ENCODE measurements at regions not wholly inside any gene's neighbourhood (a gene's known extent, or its start where the extent isn't known, plus 50 kb on each side); places are given as distances from the start of the nearest gene placed in this dataset.

- dilution Hi-C loops (cut with MboI; ENCODE audit: extremely low pct_ligation_motif_present, low sequenced_read_pairs), result no loop called here
- Histone ChIP-seq H3K9me1 (ENCODE audit: control insufficient read depth, extremely low read depth, insufficient read depth, low read length) (no peaks in the 10 kb centered on the region), H3K27ac (ENCODE audit: control insufficient read depth, insufficient read depth, low read length) (no peak overlapping the region), H3K4me1 (ENCODE audit: control insufficient read depth, extremely low read depth, insufficient read depth, low read length) (no peaks in the 10 kb centered on the region), H3K27me3 (ENCODE audit: control insufficient read depth, extremely low read depth, insufficient read depth, low read length) (no peaks in the 10 kb centered on the region), H3K79me2 (ENCODE audit: control insufficient read depth, insufficient read depth, low read length) (no peaks in the 10 kb centered on the region), H3K9ac (ENCODE audit: control insufficient read depth, extremely low read depth, insufficient read depth, low read length) (no peak overlapping the region), H3K4me3 (ENCODE audit: control insufficient read depth in 2 of 3, extremely low read depth in 1 of 3, insufficient read depth in 2 of 3, low read depth in 1 of 3, low read length in 3 of 3) (no peak overlapping the region), H3K9me3 (ENCODE audit: control insufficient read depth, low read depth, low read length) (no peaks in the 10 kb centered on the region), H2AFZ (ENCODE audit: control insufficient read depth, low read length) (no peak overlapping the region), H4K20me1 (ENCODE audit: control insufficient read depth, extremely low read depth, insufficient read depth, low read length) (no peaks in the 10 kb centered on the region), H3K36me3 (ENCODE audit: control insufficient read depth in 2 of 2, extremely low read depth in 1 of 2, insufficient read depth in 2 of 2, low read length in 2 of 2) (no peaks in the 10 kb centered on the region), H3K4me2 (ENCODE audit: control insufficient read depth, extremely low read depth, insufficient read depth, low read depth, low read length) (no peak overlapping the region)
- no peak for TF ChIP-seq EZH2 (IDR thresholded peaks at IDR 0.05; ENCODE audit: low read length)
- FAIRE-seq (no peak), DNase-seq (ENCODE audit: low read depth, low spot score) (no peak)
These were observed 103.8 kb upstream of the PDE4B start for GRCh38 chr1:65688848-65689247.

DNA sequence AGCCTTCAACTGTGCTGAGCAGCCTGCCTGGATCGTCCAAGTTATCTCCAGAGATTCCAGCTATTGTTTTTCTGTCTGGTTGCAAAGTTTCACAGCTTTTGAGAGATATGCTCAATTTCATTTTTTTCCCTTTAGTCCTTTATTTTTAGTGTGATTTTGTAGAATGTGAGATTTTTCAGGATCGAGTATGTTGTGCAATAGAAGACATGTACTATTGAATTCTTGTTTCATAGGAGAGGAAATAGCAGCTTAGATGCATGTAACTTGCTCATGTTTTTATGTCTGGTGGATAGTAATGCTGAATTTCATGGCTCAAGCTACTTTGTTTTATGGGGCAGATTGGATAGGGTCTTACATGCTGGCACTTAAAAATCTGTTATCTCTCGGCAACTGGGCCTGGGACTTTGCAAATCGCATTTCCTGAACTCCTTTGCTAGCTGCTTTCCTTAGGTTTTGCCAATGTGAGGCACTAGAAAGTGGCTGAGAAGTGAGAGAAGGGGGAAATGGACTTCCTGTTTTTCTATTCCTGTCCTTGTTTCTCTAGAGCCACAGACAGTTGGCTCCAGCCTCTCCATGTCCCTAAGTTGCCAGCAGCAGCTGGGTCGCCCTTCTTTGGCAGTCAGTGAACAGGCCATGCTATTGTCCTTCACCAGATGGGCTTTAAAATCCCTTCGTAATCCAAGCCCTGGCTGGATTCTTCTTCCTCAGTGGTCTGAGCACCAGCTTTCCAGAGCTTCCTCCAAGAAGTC, 101.4 kb upstream of the PDE4B start:
- no peak for DNase-seq (ENCODE audit: low read depth, low spot score)
- Histone ChIP-seq H3K27me3 (ENCODE audit: control insufficient read depth, extremely low read depth, insufficient read depth, low read length) (no peaks in the 10 kb centered on the region), H3K9me1 (ENCODE audit: control insufficient read depth, extremely low read depth, insufficient read depth, low read length) (no peaks in the 10 kb centered on the region), H3K4me2 (ENCODE audit: control insufficient read depth, extremely low read depth, insufficient read depth, low read depth, low read length) (no peak overlapping the region), H3K79me2 (ENCODE audit: control insufficient read depth, insufficient read depth, low read length) (no peaks in the 10 kb centered on the region), H3K4me1 (ENCODE audit: control insufficient read depth, extremely low read depth, insufficient read depth, low read length) (no peaks in the 10 kb centered on the region), H3K4me3 (ENCODE audit: control insufficient read depth in 2 of 3, extremely low read depth in 1 of 3, insufficient read depth in 2 of 3, low read depth in 1 of 3, low read length in 3 of 3) (no peak overlapping the region), H4K20me1 (ENCODE audit: control insufficient read depth, extremely low read depth, insufficient read depth, low read length) (no peaks in the 10 kb centered on the region), H3K27ac (ENCODE audit: control insufficient read depth, insufficient read depth, low read length) (no peak overlapping the region), H2AFZ (ENCODE audit: control insufficient read depth, low read length) (no peak overlapping the region), H3K36me3 (ENCODE audit: control insufficient read depth in 2 of 2, extremely low read depth in 1 of 2, insufficient read depth in 2 of 2, low read length in 2 of 2) (no peaks in the 10 kb centered on the region), H3K9me3 (ENCODE audit: control insufficient read depth, low read depth, low read length) (no peaks in the 10 kb centered on the region), H3K9ac (ENCODE audit: control insufficient read depth, extremely low read depth, insufficient read depth, low read length) (no peak overlapping the region)
- dilution Hi-C loops (cut with MboI; ENCODE audit: extremely low pct_ligation_motif_present, low sequenced_read_pairs), result no loop called here
- no peak for FAIRE-seq
- no peak for TF ChIP-seq EZH2 (IDR thresholded peaks at IDR 0.05; ENCODE audit: low read length)
- TF ChIP-seq, protein P1, sequence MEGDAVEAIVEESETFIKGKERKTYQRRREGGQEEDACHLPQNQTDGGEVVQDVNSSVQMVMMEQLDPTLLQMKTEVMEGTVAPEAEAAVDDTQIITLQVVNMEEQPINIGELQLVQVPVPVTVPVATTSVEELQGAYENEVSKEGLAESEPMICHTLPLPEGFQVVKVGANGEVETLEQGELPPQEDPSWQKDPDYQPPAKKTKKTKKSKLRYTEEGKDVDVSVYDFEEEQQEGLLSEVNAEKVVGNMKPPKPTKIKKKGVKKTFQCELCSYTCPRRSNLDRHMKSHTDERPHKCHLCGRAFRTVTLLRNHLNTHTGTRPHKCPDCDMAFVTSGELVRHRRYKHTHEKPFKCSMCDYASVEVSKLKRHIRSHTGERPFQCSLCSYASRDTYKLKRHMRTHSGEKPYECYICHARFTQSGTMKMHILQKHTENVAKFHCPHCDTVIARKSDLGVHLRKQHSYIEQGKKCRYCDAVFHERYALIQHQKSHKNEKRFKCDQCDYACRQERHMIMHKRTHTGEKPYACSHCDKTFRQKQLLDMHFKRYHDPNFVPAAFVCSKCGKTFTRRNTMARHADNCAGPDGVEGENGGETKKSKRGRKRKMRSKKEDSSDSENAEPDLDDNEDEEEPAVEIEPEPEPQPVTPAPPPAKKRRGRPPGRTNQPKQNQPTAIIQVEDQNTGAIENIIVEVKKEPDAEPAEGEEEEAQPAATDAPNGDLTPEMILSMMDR (optimal IDR thresholded peaks at IDR 0.05 in 1 of 3, IDR thresholded peaks at IDR 0.05 in 1 of 3, conservative IDR thresholded peaks at IDR 0.05 in 1 of 3; ENCODE audit: extremely low read depth in 1 of 3, insufficient read depth in 2 of 3, low read length in 3 of 3), result no peak

DNA sequence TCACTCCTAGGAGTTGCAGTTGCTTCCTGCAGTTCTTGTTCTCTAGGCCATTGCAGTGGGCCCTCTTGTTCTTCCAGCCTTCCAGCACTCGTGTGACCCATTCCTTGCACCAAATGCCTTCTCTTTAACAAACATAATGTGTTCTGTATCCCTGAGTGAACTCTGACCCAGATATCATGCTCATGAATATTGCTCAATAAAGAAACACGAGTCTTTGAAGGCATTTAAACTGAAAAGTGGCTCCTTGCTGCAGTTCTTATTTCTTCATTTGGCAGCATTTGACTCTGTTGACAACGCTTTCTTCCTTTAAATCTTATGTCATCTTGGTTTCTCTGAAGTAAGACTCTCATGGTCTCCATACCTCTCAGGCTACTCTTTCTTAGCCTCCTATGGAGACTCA, 100.7 kb upstream of the PDE4B start:
- dilution Hi-C loops (cut with MboI; ENCODE audit: extremely low pct_ligation_motif_present, low sequenced_read_pairs), result no loop called here
- Histone ChIP-seq H3K4me1 (ENCODE audit: control insufficient read depth, extremely low read depth, insufficient read depth, low read length) (no peaks in the 10 kb centered on the region), H3K79me2 (ENCODE audit: control insufficient read depth, insufficient read depth, low read length) (no peaks in the 10 kb centered on the region), H3K27ac (ENCODE audit: control insufficient read depth, insufficient read depth, low read length) (no peak overlapping the region), H3K4me2 (ENCODE audit: control insufficient read depth, extremely low read depth, insufficient read depth, low read depth, low read length) (no peak overlapping the region), H3K27me3 (ENCODE audit: control insufficient read depth, extremely low read depth, insufficient read depth, low read length) (no peaks in the 10 kb centered on the region), H3K9ac (ENCODE audit: control insufficient read depth, extremely low read depth, insufficient read depth, low read length) (no peak overlapping the region), H3K4me3 (ENCODE audit: control insufficient read depth in 2 of 3, extremely low read depth in 1 of 3, insufficient read depth in 2 of 3, low read depth in 1 of 3, low read length in 3 of 3) (no peak overlapping the region), H3K36me3 (ENCODE audit: control insufficient read depth in 2 of 2, extremely low read depth in 1 of 2, insufficient read depth in 2 of 2, low read length in 2 of 2) (no peaks in the 10 kb centered on the region), H3K9me3 (ENCODE audit: control insufficient read depth, low read depth, low read length) (no peaks in the 10 kb centered on the region), H4K20me1 (ENCODE audit: control insufficient read depth, extremely low read depth, insufficient read depth, low read length) (no peaks in the 10 kb centered on the region), H3K9me1 (ENCODE audit: control insufficient read depth, extremely low read depth, insufficient read depth, low read length) (no peaks in the 10 kb centered on the region), H2AFZ (ENCODE audit: control insufficient read depth, low read length) (no peak overlapping the region)
- DNase-seq (ENCODE audit: low read depth, low spot score) (no peak), FAIRE-seq (no peak)
- no peak for TF ChIP-seq EZH2 (IDR thresholded peaks at IDR 0.05; ENCODE audit: low read length)
- TF ChIP-seq, protein P1 (optimal IDR thresholded peaks at IDR 0.05 in 1 of 3, IDR thresholded peaks at IDR 0.05 in 1 of 3, conservative IDR thresholded peaks at IDR 0.05 in 1 of 3; ENCODE audit: extremely low read depth in 1 of 3, insufficient read depth in 2 of 3, low read length in 3 of 3), result no peak
